ENCODE measurements at regions not wholly inside any gene's neighbourhood (a gene's known extent, or its start where the extent isn't known, plus 50 kb on each side); places are given as distances from the start of the nearest gene placed in this dataset.

DNA sequence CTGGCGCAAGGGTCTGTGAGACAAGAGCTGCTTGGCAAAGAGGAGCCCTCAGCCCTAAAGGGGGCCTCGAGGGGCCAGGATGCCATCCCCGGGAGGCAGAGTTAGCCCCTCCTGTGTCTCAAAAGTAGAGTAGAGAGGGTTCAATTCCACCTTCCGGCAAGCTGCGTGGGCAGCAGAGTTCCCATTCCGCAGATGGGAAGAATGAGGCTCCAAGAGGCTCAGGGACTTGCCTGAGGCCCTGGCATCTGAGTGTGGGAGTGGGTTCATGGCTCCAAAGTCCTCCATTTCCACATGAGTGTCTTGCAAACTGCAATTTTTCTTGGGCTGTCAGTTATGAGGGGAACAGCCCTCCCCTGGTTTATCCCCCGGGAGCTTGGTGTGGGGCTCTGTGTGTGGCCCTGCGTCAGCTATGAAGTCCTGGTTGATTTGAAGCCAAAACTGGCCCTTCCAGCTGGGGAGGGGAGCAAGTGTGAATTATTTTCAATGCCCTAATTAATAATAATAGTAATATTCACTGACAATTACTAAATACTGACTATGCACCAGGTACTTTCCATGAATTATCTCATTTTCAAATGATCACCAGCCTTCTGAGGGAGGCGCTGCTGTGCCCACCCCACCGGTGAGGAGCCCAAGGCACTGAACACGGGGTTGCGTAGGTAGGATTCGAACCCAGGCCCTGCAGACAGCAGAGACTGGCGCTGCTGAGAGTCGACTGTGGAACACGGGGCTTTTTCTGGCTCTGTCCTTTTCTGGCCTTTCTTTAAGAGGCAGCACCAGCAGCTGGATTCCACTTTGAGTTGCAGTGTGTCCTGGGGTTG is 153.0 kb upstream of the PTPN1 start:
- no peaks in the 10 kb centered on the region for H3K27me3 Mint-ChIP-seq
- no peak overlapping the region for H3K27ac Mint-ChIP-seq
- peaks cover 7% of the 10 kb centered on the region for H3K4me1 Mint-ChIP-seq (ENCODE audit: low read depth)
- ChIA-PET POLR2A (no interaction called here), CTCF (interaction anchor here (1.9 kb wide), 1 partner anchor 118 kb away, joined by 4 read pairs; no protein-coding TSS in a partner anchor)
- no peaks in the 10 kb centered on the region for H3K36me3 Mint-ChIP-seq (ENCODE audit: low read depth)
- intact Hi-C loops (cut with micrococcal nuclease): no loop called here
- DNase-seq (no peak), ATAC-seq (no peak)
- H3K9me3 Mint-ChIP-seq: no peaks in the 10 kb centered on the region
- H3K4me3 Mint-ChIP-seq: no peak overlapping the region
- TF ChIP-seq, protein P1, sequence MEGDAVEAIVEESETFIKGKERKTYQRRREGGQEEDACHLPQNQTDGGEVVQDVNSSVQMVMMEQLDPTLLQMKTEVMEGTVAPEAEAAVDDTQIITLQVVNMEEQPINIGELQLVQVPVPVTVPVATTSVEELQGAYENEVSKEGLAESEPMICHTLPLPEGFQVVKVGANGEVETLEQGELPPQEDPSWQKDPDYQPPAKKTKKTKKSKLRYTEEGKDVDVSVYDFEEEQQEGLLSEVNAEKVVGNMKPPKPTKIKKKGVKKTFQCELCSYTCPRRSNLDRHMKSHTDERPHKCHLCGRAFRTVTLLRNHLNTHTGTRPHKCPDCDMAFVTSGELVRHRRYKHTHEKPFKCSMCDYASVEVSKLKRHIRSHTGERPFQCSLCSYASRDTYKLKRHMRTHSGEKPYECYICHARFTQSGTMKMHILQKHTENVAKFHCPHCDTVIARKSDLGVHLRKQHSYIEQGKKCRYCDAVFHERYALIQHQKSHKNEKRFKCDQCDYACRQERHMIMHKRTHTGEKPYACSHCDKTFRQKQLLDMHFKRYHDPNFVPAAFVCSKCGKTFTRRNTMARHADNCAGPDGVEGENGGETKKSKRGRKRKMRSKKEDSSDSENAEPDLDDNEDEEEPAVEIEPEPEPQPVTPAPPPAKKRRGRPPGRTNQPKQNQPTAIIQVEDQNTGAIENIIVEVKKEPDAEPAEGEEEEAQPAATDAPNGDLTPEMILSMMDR (IDR thresholded peaks at IDR 0.05): no peak

DNA sequence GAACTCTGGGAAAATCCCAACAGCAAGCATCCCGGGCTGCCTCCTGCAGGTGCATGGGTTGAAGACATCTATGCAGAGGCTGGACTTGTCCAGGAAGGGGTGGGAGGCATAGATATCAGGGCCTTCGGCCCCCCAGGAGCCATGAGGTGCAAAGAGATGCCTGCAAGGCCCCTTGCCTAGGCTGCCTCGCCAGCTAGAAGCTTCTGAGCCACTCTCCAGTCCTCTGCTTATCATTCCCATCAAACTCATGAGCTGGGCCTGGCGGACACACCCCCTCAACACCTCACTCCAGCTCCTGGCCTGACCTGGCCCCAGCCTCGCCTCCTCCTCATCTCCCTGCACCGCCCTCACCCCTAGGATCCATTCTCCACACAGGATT is 152.4 kb upstream of the PTPN1 start:
- Mint-ChIP-seq H3K27ac (no peak overlapping the region), H3K36me3 (ENCODE audit: low read depth) (no peaks in the 10 kb centered on the region), H3K9me3 (no peaks in the 10 kb centered on the region), H3K4me1 (ENCODE audit: low read depth) (peaks cover 7% of the 10 kb centered on the region), H3K4me3 (no peak overlapping the region), H3K27me3 (no peaks in the 10 kb centered on the region)
- no peak for ATAC-seq
- CTCF ChIA-PET: no interaction called here
- POLR2A ChIA-PET: no interaction called here
- TF ChIP-seq, protein P1 (IDR thresholded peaks at IDR 0.05): no peak
- DNase-seq: no peak
- intact Hi-C loops (cut with micrococcal nuclease): no loop called here

DNA sequence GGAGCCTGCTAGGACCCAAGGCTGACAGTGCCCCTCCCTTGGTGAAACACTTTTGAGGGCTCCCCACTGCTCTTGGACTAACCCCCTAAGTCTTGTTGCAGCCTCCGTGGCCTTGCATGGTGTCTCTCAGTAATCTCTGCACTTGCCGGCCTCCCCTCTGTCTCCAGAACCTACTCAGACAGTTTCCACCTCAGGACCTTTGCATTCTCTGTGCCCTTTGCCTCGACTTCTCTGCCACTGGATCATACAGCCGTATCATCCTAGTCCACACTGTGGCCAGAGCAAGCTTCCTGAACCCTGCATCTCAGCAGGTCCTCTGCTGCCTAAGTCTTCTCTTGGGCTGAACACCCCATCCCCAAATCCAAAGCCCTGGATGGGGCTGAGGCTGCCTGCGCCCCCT is 152.0 kb upstream of the PTPN1 start:
- H3K27ac Mint-ChIP-seq: no peak overlapping the region
- ATAC-seq (no peak), DNase-seq (no peak)
- H3K4me3 Mint-ChIP-seq: no peak overlapping the region
- H3K4me1 Mint-ChIP-seq (ENCODE audit: low read depth): peaks cover 4% of the 10 kb centered on the region
- no peaks in the 10 kb centered on the region for H3K9me3 Mint-ChIP-seq
- POLR2A ChIA-PET: no interaction called here
- intact Hi-C loops (cut with micrococcal nuclease): no loop called here
- CTCF ChIA-PET: no interaction called here
- TF ChIP-seq, protein P1 (IDR thresholded peaks at IDR 0.05): no peak
- no peaks in the 10 kb centered on the region for H3K27me3 Mint-ChIP-seq
- H3K36me3 Mint-ChIP-seq (ENCODE audit: low read depth): no peaks in the 10 kb centered on the region

DNA sequence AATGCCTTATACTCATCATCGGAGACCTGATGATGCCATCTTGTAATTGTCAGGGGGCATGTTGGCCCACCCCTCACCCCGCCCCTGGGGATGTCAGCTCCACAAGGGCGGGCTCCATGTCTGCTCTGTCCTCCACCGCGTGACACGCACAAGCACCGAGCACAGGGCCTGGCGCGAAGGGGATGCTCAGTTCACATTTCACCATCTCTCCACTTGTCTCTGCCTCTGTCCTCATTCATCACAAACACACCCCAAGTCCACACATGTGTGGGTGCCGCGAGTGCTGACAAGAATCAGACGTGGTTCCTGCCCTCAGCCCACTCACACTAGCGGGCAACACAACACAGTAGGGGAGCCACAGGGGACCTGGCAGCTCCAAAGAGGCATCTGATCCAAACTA is 151.2 kb upstream of the PTPN1 start:
- TF ChIP-seq, protein P1 (IDR thresholded peaks at IDR 0.05): no peak
- DNase-seq (no peak), ATAC-seq (no peak)
- ChIA-PET CTCF (no interaction called here), POLR2A (interaction anchor here (0.7 kb wide), 1 partner anchor 40 kb away, joined by 3 read pairs; no protein-coding TSS in a partner anchor)
- Mint-ChIP-seq H3K36me3 (ENCODE audit: low read depth) (no peaks in the 10 kb centered on the region), H3K4me1 (ENCODE audit: low read depth) (no peaks in the 10 kb centered on the region), H3K27me3 (no peaks in the 10 kb centered on the region), H3K27ac (no peak overlapping the region), H3K9me3 (no peaks in the 10 kb centered on the region), H3K4me3 (no peak overlapping the region)
- intact Hi-C loops (cut with micrococcal nuclease): no loop called here

DNA sequence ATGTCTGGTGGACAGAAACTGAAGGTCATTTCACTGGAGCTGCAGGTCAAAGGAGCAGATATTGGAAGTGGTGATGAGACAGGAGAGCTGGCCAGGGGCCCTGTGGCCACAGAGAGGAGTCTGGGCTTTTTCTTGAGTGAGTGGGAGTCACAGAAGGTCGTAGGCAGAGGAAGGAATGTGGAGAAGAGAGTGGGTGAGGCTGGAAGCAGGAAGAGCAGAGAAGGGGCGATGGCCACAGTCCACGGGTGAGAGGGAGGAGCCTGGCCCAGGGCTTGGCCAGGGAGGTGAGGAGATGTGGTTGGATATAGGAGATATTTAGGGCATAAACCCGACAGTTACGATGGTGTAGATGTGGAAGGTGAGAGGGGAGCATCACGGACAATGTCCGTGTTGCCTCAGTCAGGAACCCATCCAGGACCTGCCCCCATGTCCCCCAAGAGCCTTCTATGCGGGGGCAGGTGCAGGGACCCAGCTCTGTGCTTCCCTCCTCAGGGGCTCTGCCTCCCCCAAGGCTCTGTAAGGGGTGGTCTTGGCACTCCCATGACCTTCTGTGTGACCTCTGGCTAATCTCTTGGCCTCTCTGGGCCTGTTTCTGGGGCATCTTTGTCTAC is 150.5 kb upstream of the PTPN1 start:
- Mint-ChIP-seq H3K4me1 (ENCODE audit: low read depth) (no peaks in the 10 kb centered on the region), H3K27me3 (peaks cover 3% of the 10 kb centered on the region), H3K36me3 (ENCODE audit: low read depth) (no peaks in the 10 kb centered on the region), H3K9me3 (no peaks in the 10 kb centered on the region), H3K27ac (no peak overlapping the region), H3K4me3 (no peak overlapping the region)
- intact Hi-C loops (cut with micrococcal nuclease): no loop called here
- ChIA-PET CTCF (no interaction called here), POLR2A (interaction anchor here (0.7 kb wide), 1 partner anchor 41 kb away, joined by 3 read pairs; no protein-coding TSS in a partner anchor)
- ATAC-seq (no peak), DNase-seq (no peak)
- TF ChIP-seq, protein P1 (IDR thresholded peaks at IDR 0.05): no peak
